ENCODE measurements at regions not wholly inside any gene's neighbourhood (a gene's known extent, or its start where the extent isn't known, plus 50 kb on each side); places are given as distances from the start of the nearest gene placed in this dataset.

DNA sequence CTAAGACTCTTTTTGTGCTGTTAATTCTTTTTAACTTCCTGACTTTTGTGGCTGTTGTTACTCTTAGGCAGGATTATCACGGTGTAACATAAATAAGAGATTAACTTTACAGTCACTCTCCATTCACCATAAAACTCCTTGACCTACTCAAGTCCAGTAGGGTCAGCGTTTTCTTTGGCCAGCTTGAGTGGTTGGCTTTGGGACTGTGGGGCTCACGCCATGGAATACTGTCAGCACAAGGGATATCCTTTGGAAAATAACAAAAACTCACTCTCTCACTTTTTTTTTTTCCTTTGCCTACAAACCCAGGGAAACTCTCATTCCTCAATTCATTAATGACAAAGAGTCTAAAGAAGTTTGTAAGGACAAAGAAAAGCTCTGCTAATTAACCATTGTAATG is 89.4 kb upstream of the TLL1 start:
- H3K4me3 ChIP-seq (ENCODE audit: control insufficient read depth, low read depth, low read length) = no peak overlapping the region
- TF ChIP-seq, protein P1, sequence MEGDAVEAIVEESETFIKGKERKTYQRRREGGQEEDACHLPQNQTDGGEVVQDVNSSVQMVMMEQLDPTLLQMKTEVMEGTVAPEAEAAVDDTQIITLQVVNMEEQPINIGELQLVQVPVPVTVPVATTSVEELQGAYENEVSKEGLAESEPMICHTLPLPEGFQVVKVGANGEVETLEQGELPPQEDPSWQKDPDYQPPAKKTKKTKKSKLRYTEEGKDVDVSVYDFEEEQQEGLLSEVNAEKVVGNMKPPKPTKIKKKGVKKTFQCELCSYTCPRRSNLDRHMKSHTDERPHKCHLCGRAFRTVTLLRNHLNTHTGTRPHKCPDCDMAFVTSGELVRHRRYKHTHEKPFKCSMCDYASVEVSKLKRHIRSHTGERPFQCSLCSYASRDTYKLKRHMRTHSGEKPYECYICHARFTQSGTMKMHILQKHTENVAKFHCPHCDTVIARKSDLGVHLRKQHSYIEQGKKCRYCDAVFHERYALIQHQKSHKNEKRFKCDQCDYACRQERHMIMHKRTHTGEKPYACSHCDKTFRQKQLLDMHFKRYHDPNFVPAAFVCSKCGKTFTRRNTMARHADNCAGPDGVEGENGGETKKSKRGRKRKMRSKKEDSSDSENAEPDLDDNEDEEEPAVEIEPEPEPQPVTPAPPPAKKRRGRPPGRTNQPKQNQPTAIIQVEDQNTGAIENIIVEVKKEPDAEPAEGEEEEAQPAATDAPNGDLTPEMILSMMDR (IDR thresholded peaks at IDR 0.05; ENCODE audit: control insufficient read depth, insufficient read depth, low read depth, low read length, missing control alignments) = no peak
- no peak for DNase-seq (ENCODE audit: low read depth)

DNA sequence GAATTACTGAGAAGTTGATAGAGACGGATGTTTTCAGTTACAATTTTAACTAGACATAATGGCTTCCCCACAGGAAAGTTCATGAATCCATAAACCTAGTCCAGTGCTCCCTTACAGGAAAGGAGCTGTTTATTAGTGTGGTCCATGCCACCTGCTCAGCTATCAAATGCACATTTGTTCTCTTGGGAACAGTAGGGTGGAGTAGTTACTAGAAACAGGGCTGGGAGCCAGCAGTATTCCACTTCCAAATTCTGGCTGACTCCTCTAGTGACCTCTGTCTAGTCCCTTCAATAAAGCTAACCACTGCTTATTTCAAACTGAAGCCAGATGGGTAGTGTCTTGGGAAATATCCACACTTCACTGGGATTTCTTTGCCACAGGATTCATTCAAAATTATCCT is 88.4 kb upstream of the TLL1 start:
- TF ChIP-seq, protein P1 (IDR thresholded peaks at IDR 0.05; ENCODE audit: control insufficient read depth, insufficient read depth, low read depth, low read length, missing control alignments) = no peak
- DNase-seq (ENCODE audit: low read depth) = no peak

DNA sequence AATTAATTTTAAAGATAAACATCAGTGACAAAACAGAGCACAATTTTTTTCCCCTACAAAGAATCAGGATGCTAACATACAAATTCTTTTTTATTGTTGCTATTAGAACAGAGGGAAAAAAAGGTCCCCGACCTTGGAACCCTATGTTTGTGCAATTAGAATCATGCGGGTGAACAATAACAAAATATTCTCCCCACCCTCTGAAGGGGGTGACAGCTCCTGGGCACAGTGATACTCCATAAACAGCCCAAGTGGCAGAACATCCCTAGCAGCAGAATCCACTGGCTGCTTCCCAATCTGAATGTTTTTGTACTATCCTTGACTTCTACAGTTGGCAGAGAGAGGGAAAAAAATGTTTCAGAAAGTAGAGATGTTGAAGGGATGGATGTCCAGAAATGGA is 87.7 kb upstream of the TLL1 start:
- TF ChIP-seq, protein P1 (IDR thresholded peaks at IDR 0.05; ENCODE audit: control insufficient read depth, insufficient read depth, low read depth, low read length, missing control alignments) = no peak
- DNase-seq (ENCODE audit: low read depth) = no peak
- H3K4me3 ChIP-seq (ENCODE audit: control insufficient read depth, low read depth, low read length) = no peak overlapping the region

More for the DNA sequence above, 88.4 kb upstream of the TLL1 start:
- no peak overlapping the region for H3K4me3 ChIP-seq (ENCODE audit: control insufficient read depth, low read depth, low read length)

DNA sequence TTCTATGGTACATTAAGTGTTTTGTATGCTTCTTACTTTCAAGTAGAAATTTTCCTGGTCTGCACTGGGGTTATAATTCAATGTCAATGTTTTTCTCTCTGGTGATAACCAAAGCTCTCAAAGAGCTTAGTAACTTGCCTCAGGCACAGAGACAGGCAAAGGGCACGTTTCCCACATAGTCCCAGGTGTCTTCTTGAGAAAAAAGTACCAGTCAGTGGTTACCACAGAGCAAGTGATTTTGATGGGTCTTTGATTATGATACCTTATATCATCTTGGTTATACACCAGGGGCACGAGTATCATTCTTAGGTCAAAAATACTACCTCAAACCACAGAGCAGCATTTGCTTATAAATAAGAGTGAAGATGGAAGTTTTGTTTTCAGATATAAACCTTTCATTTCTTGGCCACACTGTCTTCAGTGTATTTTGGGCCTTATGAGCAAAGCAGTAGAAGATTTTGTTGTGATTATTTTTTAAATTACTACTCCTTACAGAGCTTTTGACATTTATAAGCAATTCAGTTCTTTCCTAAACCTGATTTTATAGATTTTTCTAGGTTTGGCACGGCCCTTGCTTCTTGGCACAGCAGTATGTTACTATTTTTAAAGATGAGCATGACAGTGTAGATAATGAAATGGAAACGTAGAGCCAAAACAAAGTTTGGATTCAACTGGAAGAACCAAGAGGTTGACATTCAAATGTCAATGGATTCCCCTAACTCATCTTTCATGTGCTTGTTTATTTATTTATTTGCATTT is 85.3 kb upstream of the TLL1 start:
- H3K4me3 ChIP-seq (ENCODE audit: control insufficient read depth, low read depth, low read length) = no peak overlapping the region
- no peak for DNase-seq (ENCODE audit: low read depth)
- TF ChIP-seq, protein P1 (IDR thresholded peaks at IDR 0.05; ENCODE audit: control insufficient read depth, insufficient read depth, low read depth, low read length, missing control alignments) = no peak

DNA sequence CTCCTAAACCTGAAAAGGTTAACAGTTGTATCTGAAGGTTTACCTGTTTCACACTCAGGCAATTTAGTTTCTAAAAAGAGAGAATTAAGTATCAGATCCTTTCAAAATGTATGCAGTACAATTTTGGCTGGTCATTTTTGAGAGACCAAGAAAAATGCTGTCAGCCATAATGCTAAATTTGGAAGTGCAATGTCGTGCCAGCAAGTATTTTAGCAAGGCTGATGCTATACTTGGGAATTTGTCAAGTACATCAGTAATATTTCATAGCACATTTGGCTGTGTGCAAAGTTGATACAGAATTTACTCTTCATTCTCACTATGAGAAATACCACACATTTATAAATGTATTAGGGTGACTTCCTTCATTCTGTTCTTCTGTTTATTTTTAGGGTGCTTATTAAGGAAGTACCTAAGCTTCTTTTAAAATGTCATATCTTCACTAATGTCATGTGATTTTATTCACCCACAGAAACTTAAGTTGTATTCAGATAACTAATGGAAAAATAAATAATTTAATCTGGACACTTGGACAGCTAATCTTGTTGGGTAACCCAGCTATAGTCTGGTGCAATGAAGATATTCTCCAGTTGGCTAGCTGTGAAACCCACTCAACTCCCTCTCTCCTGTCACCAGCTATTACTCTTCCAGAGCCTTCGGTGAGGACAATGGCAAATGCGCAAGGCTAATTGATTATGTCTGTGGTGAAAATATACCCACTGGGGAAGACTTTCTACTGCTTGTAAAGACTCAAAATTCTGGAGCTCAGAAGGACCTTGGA is 84.2 kb upstream of the TLL1 start:
- TF ChIP-seq, protein P1 (IDR thresholded peaks at IDR 0.05; ENCODE audit: control insufficient read depth, insufficient read depth, low read depth, low read length, missing control alignments) = no peak
- no peak for DNase-seq (ENCODE audit: low read depth)
- no peak overlapping the region for H3K4me3 ChIP-seq (ENCODE audit: control insufficient read depth, low read depth, low read length)

DNA sequence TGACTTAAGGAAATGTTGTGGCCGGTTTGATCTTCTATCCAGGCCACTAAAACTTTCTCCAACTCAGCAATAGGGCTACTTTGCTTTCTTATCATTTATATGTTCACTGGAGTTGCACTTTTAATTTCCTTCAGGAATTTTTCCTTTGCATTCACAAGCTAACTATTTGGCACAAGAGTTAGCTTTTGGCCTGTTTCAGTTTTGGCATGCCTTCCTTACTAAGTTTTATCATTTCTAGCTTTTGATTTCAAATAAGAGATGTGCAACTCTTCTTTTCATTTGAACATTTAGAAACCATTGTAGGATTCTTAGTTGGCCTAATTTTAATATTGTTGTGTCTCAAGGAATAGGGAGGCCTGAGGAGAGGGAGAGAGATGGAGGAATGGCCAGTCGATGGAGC is 79.8 kb upstream of the TLL1 start:
- no peak overlapping the region for H3K4me3 ChIP-seq (ENCODE audit: control insufficient read depth, low read depth, low read length)
- no peak for DNase-seq (ENCODE audit: low read depth)
- TF ChIP-seq, protein P1 (IDR thresholded peaks at IDR 0.05; ENCODE audit: control insufficient read depth, insufficient read depth, low read depth, low read length, missing control alignments) = no peak
